ENCODE measurements at regions not wholly inside any gene's neighbourhood (a gene's known extent, or its start where the extent isn't known, plus 50 kb on each side); places are given as distances from the start of the nearest gene placed in this dataset.

DNA sequence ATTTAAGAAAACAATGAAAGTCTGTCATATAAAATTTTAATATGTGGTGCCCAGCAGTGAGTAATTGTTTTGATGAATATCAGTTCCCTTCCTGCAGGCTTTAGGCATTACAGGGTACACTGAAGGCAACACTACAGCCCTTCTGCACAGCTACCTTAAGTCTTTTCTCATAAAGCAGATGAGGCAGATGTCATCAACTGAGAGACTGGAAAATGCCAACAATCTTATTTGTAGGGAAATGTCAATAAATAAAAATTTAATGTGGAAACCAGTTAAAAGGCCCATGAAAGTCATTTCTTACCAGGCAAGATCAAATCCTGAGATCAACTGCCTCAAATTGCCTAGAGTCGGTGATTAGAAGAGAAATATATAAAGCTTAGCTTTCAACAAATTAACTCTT lies 193.4 kb upstream of the NWD2 start:
- TF ChIP-seq POLR2AphosphoS5 (IDR thresholded peaks at IDR 0.05): no peak
- no peak for TF ChIP-seq CTCF (IDR thresholded peaks at IDR 0.05 in 8 of 11, conservative IDR thresholded peaks at IDR 0.05 in 3 of 11)
- no peak for TF ChIP-seq POLR2A (IDR thresholded peaks at IDR 0.05)
